ENCODE measurements at regions not wholly inside any gene's neighbourhood (a gene's known extent, or its start where the extent isn't known, plus 50 kb on each side); places are given as distances from the start of the nearest gene placed in this dataset.

- no peak for TF ChIP-seq CTCF (IDR thresholded peaks at IDR 0.05; ENCODE audit: insufficient read depth, low read length, severe bottlenecking)
- Histone ChIP-seq H3K27me3 (ENCODE audit: control insufficient read depth, insufficient read depth, low read length) (no peaks in the 10 kb centered on the region), H3K36me3 (ENCODE audit: control insufficient read depth, insufficient read depth, low read length) (no peaks in the 10 kb centered on the region), H3K4me3 (ENCODE audit: low read depth, low read length) (no peak overlapping the region)
- DNase-seq (ENCODE audit: low read depth) (no peak), FAIRE-seq (no peak)
Observed at GRCh38 chr12:5308216-5308615, 123.7 kb upstream of the NTF3 start.

GRCh38 chr12:5308996-5309395, 122.9 kb upstream of the NTF3 start:
- DNase-seq (ENCODE audit: low read depth) (no peak), FAIRE-seq (no peak)
- Histone ChIP-seq H3K36me3 (ENCODE audit: control insufficient read depth, insufficient read depth, low read length) (no peaks in the 10 kb centered on the region), H3K4me3 (ENCODE audit: low read depth, low read length) (no peak overlapping the region), H3K27me3 (ENCODE audit: control insufficient read depth, insufficient read depth, low read length) (no peaks in the 10 kb centered on the region)
- no peak for TF ChIP-seq CTCF (IDR thresholded peaks at IDR 0.05; ENCODE audit: insufficient read depth, low read length, severe bottlenecking)

- H3K27me3 ChIP-seq (ENCODE audit: control insufficient read depth, insufficient read depth, low read length): no peaks in the 10 kb centered on the region
- DNase-seq (ENCODE audit: low read depth) (no peak), FAIRE-seq (no peak)
- no peak overlapping the region for H3K4me3 ChIP-seq (ENCODE audit: low read depth, low read length)
- TF ChIP-seq CTCF (IDR thresholded peaks at IDR 0.05; ENCODE audit: insufficient read depth, low read length, severe bottlenecking): no peak
- H3K36me3 ChIP-seq (ENCODE audit: control insufficient read depth, insufficient read depth, low read length): no peaks in the 10 kb centered on the region
Observed at GRCh38 chr12:5309654-5310053, 122.3 kb upstream of the NTF3 start.

GRCh38 chr12:5310151-5310550, 121.8 kb upstream of the NTF3 start:
- H3K36me3 ChIP-seq (ENCODE audit: control insufficient read depth, insufficient read depth, low read length): no peaks in the 10 kb centered on the region
- no peak overlapping the region for H3K4me3 ChIP-seq (ENCODE audit: low read depth, low read length)
- DNase-seq (ENCODE audit: low read depth) (no peak), FAIRE-seq (no peak)
- no peak for TF ChIP-seq CTCF (IDR thresholded peaks at IDR 0.05; ENCODE audit: insufficient read depth, low read length, severe bottlenecking)
- H3K27me3 ChIP-seq (ENCODE audit: control insufficient read depth, insufficient read depth, low read length): no peaks in the 10 kb centered on the region

- H3K36me3 ChIP-seq (ENCODE audit: control insufficient read depth, insufficient read depth, low read length): no peaks in the 10 kb centered on the region
- FAIRE-seq: no peak
- H3K27me3 ChIP-seq (ENCODE audit: control insufficient read depth, insufficient read depth, low read length): no peaks in the 10 kb centered on the region
- no peak for TF ChIP-seq CTCF (IDR thresholded peaks at IDR 0.05; ENCODE audit: insufficient read depth, low read length, severe bottlenecking)
- peak; percentile 28 for DNase-seq (ENCODE audit: low read depth)
- no peak overlapping the region for H3K4me3 ChIP-seq (ENCODE audit: low read depth, low read length)
Observed at GRCh38 chr12:5317556-5317955, 114.4 kb upstream of the NTF3 start.

- DNase-seq (ENCODE audit: low read depth): peak; percentile 96
- no peak for TF ChIP-seq CTCF (IDR thresholded peaks at IDR 0.05; ENCODE audit: insufficient read depth, low read length, severe bottlenecking)
- Histone ChIP-seq H3K36me3 (ENCODE audit: control insufficient read depth, insufficient read depth, low read length) (no peaks in the 10 kb centered on the region), H3K4me3 (ENCODE audit: low read depth, low read length) (no peak overlapping the region), H3K27me3 (ENCODE audit: control insufficient read depth, insufficient read depth, low read length) (no peaks in the 10 kb centered on the region)
- peak; percentile 90 for FAIRE-seq
Observed at GRCh38 chr12:5318874-5319273, 113.0 kb upstream of the NTF3 start.
